ENCODE measurements at regions not wholly inside any gene's neighbourhood (a gene's known extent, or its start where the extent isn't known, plus 50 kb on each side); places are given as distances from the start of the nearest gene placed in this dataset.

DNA sequence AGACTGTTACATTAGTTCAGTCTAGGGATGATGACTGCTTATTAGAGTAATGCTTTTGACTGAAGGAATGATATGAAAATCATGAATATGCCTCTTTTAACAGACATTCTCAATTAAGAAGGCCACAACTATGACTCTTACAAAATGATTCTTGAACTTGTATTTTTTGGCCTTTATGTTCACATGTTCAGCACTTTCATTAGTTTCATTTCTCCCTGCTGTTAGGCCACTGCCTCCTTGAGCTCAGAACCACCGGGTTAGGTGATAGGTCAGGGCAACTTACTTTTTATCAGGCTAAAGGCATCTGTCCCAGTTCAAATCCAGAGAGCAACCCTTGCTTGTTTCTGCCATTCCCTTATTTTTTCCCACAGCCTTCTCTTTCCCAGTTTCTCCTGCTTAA, 235.2 kb upstream of the ELL2 start:
- no peak overlapping the region for H4K91ac ChIP-seq (replicated peaks; ENCODE audit: insufficient read length, low read length)
- H3K4me3 ChIP-seq (ENCODE audit: extremely low read depth in 1 of 4, insufficient read depth in 2 of 4, low read depth in 3 of 4, low read length in 4 of 4), result no peak overlapping the region
- ChIA-PET POLR2A (ENCODE audit: partially characterized antibody) (no interaction called here), CTCF (ENCODE audit: partially characterized antibody) (no interaction called here)
- H2BK5ac ChIP-seq (ENCODE audit: low read depth, low read length), result no peak overlapping the region
- H2BK15ac ChIP-seq (ENCODE audit: low read length), result no peak overlapping the region
- no peak overlapping the region for H2AFZ ChIP-seq (ENCODE audit: low read length)
- H3K4me1 ChIP-seq (replicated peaks in 1 of 4; ENCODE audit: control insufficient read depth in 3 of 4, insufficient read depth in 4 of 4, low read length in 3 of 4), result no peaks in the 10 kb centered on the region
- no peak overlapping the region for H3K27ac ChIP-seq (ENCODE audit: low read depth, low read length)
- no peak overlapping the region for H3K56ac ChIP-seq (replicated peaks; ENCODE audit: insufficient read length, low read depth, low read length)
- H3K79me1 ChIP-seq (ENCODE audit: low read depth, low read length), result no peaks in the 10 kb centered on the region
- 100% methylated on average over 1 of the region's 1 CpG; no CpG with 5 or more reads in 1 of the 2 experiments for WGBS, 2 experiments (ENCODE audit: extremely low coverage in 1 of 2, insufficient coverage in 1 of 2, insufficient read length in 1 of 2, insufficient replicate concordance in 2 of 2, low coverage in 1 of 2, low lambda C conversion rate in 2 of 2, missing lambda C conversion rate in 1 of 2)
- H2BK12ac ChIP-seq (ENCODE audit: low read depth, low read length), result no peak overlapping the region
- H3K23ac ChIP-seq (ENCODE audit: insufficient read length), result no peak overlapping the region
- no peak overlapping the region for H4K8ac ChIP-seq (ENCODE audit: extremely low read depth, insufficient read depth, low read length)
- no peaks in the 10 kb centered on the region for H4K20me1 ChIP-seq (replicated peaks in 1 of 2; ENCODE audit: control insufficient read depth in 1 of 2, insufficient read depth in 2 of 2, low read length in 2 of 2)
- no peaks in the 10 kb centered on the region for H3K79me2 ChIP-seq (ENCODE audit: control insufficient read depth in 1 of 2, insufficient read depth in 2 of 2, low read length in 2 of 2)
- no peaks in the 10 kb centered on the region for H3K23me2 ChIP-seq (ENCODE audit: low read depth, low read length)
- no peak overlapping the region for H3K9ac ChIP-seq (replicated peaks in 1 of 4; ENCODE audit: extremely low read depth in 1 of 4, low read depth in 3 of 4, low read length in 3 of 4)
- no peaks in the 10 kb centered on the region for H3K9me3 ChIP-seq (ENCODE audit: insufficient read depth in 2 of 2, low read depth in 1 of 2, low read length in 1 of 2)
- H2BK20ac ChIP-seq (ENCODE audit: low read length), result no peak overlapping the region
- H3K36me3 ChIP-seq (ENCODE audit: control insufficient read depth in 2 of 4, insufficient read depth in 4 of 4, low read length in 3 of 4), result no peaks in the 10 kb centered on the region
- no peak overlapping the region for H3K14ac ChIP-seq (ENCODE audit: insufficient read length)
- H4K5ac ChIP-seq (ENCODE audit: insufficient read length, low read depth, low read length), result no peak overlapping the region
- no peak overlapping the region for H2AK5ac ChIP-seq (ENCODE audit: low read depth, low read length)
- FAIRE-seq (no peak), DNase-seq (ENCODE audit: low read depth in 1 of 2, low spot score in 2 of 2) (no peak)
- H3K27me3 ChIP-seq (replicated peaks in 1 of 4; ENCODE audit: control insufficient read depth in 3 of 4, extremely low read depth in 1 of 4, insufficient read depth in 3 of 4, low read length in 3 of 4), result no peaks in the 10 kb centered on the region
- no peak overlapping the region for H3K18ac ChIP-seq (ENCODE audit: extremely low read depth, low read length)
- H3K4me2 ChIP-seq (ENCODE audit: insufficient read depth in 1 of 2, low read depth in 2 of 2, low read length in 2 of 2), result no peak overlapping the region
- H3K4ac ChIP-seq (replicated peaks; ENCODE audit: insufficient read length, low read depth, low read length), result no peak overlapping the region
- H2BK120ac ChIP-seq (replicated peaks; ENCODE audit: low read depth, low read length), result no peak overlapping the region
- TF ChIP-seq TBP (IDR thresholded peaks at IDR 0.05; ENCODE audit: low read depth, low read length), result no peak
- TF ChIP-seq RNF2 (IDR thresholded peaks at IDR 0.05; ENCODE audit: borderline replicate concordance, low read depth, low read length, missing control alignments, poor library complexity, severe bottlenecking), result no peak
- no peak for TF ChIP-seq SP2 (IDR thresholded peaks at IDR 0.05; ENCODE audit: low read length)
- TF ChIP-seq CHD2 (IDR thresholded peaks at IDR 0.05; ENCODE audit: low read length), result no peak
- no peak for TF ChIP-seq SRF (IDR thresholded peaks at IDR 0.05; ENCODE audit: low read depth, low read length)
- TF ChIP-seq ZNF274 (IDR thresholded peaks at IDR 0.05; ENCODE audit: borderline replicate concordance, extremely low read depth, low read length), result no peak
- no peak for TF ChIP-seq NRF1 (IDR thresholded peaks at IDR 0.05; ENCODE audit: low read depth, low read length)
- no peak for TF ChIP-seq SIRT6 (IDR thresholded peaks at IDR 0.05; ENCODE audit: low read length)
- no peak for TF ChIP-seq CTBP2 (IDR thresholded peaks at IDR 0.05; ENCODE audit: borderline replicate concordance, insufficient read depth, insufficient read length, low read length)
- TF ChIP-seq TCF12 (IDR thresholded peaks at IDR 0.05; ENCODE audit: low read depth, low read length), result no peak
- no peak for TF ChIP-seq NANOG (IDR thresholded peaks at IDR 0.05; ENCODE audit: insufficient read depth, low read depth, low read length, poor library complexity, severe bottlenecking)
- TF ChIP-seq MAFK (IDR thresholded peaks at IDR 0.05; ENCODE audit: low read depth, low read length), result no peak
- TF ChIP-seq ATF2 (IDR thresholded peaks at IDR 0.05; ENCODE audit: low read length), result no peak
- no peak for TF ChIP-seq SP1 (IDR thresholded peaks at IDR 0.05; ENCODE audit: low read depth, low read length)

Data from H1 (cell line).